H9 (cell line): ENCODE measurements at regions not wholly inside any gene's neighbourhood (a gene's known extent, or its start where the extent isn't known, plus 50 kb on each side); places are given as distances from the start of the nearest gene placed in this dataset.

Experiments used
- DNase-seq: peaks from one replicate; pipeline ENCODE4 v3.0.0-alpha.2; 2017
- H2AFZ ChIP-seq: one replicate; pipeline ENCODE4 v1.6.1; 2013; ENCODE audit warnings: mild to moderate bottlenecking, low read length, control low read depth, moderate library complexity
- H2AK5ac ChIP-seq: 2 replicates; pipeline ENCODE4 v1.6.1; 2013; ENCODE audit warnings: low read length, control low read depth, mixed read lengths; ENCODE audit not compliant: insufficient read length
- H2BK120ac ChIP-seq: one replicate; pipeline ENCODE4 v1.6.1; 2013; ENCODE audit warnings: low read depth, mild to moderate bottlenecking, low read length, control low read depth, inconsistent platforms; ENCODE audit not compliant: poor library complexity, severe bottlenecking
- H2BK12ac ChIP-seq: 2 replicates; pipeline ENCODE4 v1.6.1; 2013; ENCODE audit warnings: low read length, control low read depth, mixed read lengths, low read depth; ENCODE audit not compliant: insufficient read length
- H2BK15ac ChIP-seq: 2 replicates; pipeline ENCODE4 v1.6.1; 2013; ENCODE audit warnings: low read depth, low read length, control low read depth
- H2BK20ac ChIP-seq: one replicate; pipeline ENCODE4 v1.6.1; 2013; ENCODE audit warnings: low read depth, mild to moderate bottlenecking, low read length, control low read depth, inconsistent platforms; ENCODE audit not compliant: poor library complexity, severe bottlenecking
- H2BK5ac ChIP-seq: 2 replicates; pipeline ENCODE4 v1.6.1; 2013; ENCODE audit warnings: low read length, control low read depth, mixed read lengths; ENCODE audit not compliant: insufficient read length
- H3K14ac ChIP-seq: 2 replicates; pipeline ENCODE4 v1.6.1; 2013; ENCODE audit warnings: low read length, control low read depth; ENCODE audit not compliant: insufficient read depth
- H3K18ac ChIP-seq: 2 replicates; pipeline ENCODE4 v1.6.1; 2013; ENCODE audit warnings: low read depth, mild to moderate bottlenecking, mixed read lengths, low read length, control low read depth; ENCODE audit not compliant: insufficient read length
- H3K23ac ChIP-seq: 2 replicates; pipeline ENCODE4 v1.6.1; 2013; ENCODE audit warnings: low read length, control low read depth, mixed read lengths, low read depth; ENCODE audit not compliant: insufficient read length
- H3K23me2 ChIP-seq: 2 replicates; pipeline ENCODE4 v1.6.1; 2013; ENCODE audit warnings: low read depth, mild to moderate bottlenecking, mixed read lengths, low read length, control low read depth; ENCODE audit not compliant: insufficient read length, poor library complexity, severe bottlenecking
- H3K27ac ChIP-seq: 2 replicates; pipeline ENCODE4 v1.5.1; 2013; ENCODE audit warnings: low read length, control low read depth, mixed read lengths, low read depth; ENCODE audit not compliant: insufficient read length
- H3K27me3 ChIP-seq: 2 replicates; pipeline ENCODE4 v1.6.1; 2013; ENCODE audit warnings: low read length, control low read depth, inconsistent platforms; ENCODE audit not compliant: insufficient read depth
- H3K4ac ChIP-seq: 2 replicates; pipeline ENCODE4 v1.6.1; 2013; ENCODE audit warnings: low read depth, mild to moderate bottlenecking, control low read depth, inconsistent platforms, low read length, moderate library complexity
- H3K4me1 ChIP-seq: 2 replicates; pipeline ENCODE4 v1.6.1; 2013; ENCODE audit warnings: low read length, control low read depth, inconsistent platforms; ENCODE audit not compliant: insufficient read depth
- H3K4me2 ChIP-seq: 2 replicates; pipeline ENCODE4 v1.6.1; 2013; ENCODE audit warnings: low read length, control low read depth, mixed read lengths; ENCODE audit not compliant: insufficient read length, insufficient read depth
- H3K56ac ChIP-seq: 2 replicates; pipeline ENCODE4 v1.6.1; 2013; ENCODE audit warnings: low read depth, mild to moderate bottlenecking, mixed read lengths, low read length, control low read depth; ENCODE audit not compliant: insufficient read length
- H3K79me1 ChIP-seq: 2 replicates; pipeline ENCODE4 v1.6.1; 2013; ENCODE audit warnings: low read depth, mild to moderate bottlenecking, moderate library complexity, low read length, control low read depth, inconsistent platforms; ENCODE audit not compliant: insufficient read depth, poor library complexity, severe bottlenecking
- H3K79me2 ChIP-seq: 2 replicates; pipeline ENCODE4 v1.6.1; 2013; ENCODE audit warnings: low read length, control low read depth, inconsistent platforms; ENCODE audit not compliant: insufficient read depth
- H3K9ac ChIP-seq: 2 replicates; pipeline ENCODE4 v1.6.1; 2013; ENCODE audit warnings: low read length, control low read depth, mixed read lengths; ENCODE audit not compliant: insufficient read length; ENCODE audit errors: extremely low read depth
- H3K9me3 ChIP-seq: one replicate; pipeline ENCODE4 v1.6.1; 2013; ENCODE audit warnings: low read depth, low read length, inconsistent platforms; ENCODE audit not compliant: control insufficient read depth
- H3T11ph ChIP-seq: one replicate; pipeline ENCODE4 v1.6.1; 2013; ENCODE audit warnings: mild to moderate bottlenecking, low read length, control low read depth, inconsistent platforms
- H4K20me1 ChIP-seq: one replicate; pipeline ENCODE4 v1.6.1; 2013; ENCODE audit not compliant: control insufficient read depth, insufficient read length, insufficient read depth
- H4K5ac ChIP-seq: 2 replicates; pipeline ENCODE4 v1.6.1; 2013; ENCODE audit warnings: low read depth, mild to moderate bottlenecking, mixed read lengths, low read length, control low read depth; ENCODE audit not compliant: insufficient read length
- H4K8ac ChIP-seq: replicated peaks from 2 replicates; pipeline ENCODE4 v1.6.1; 2013; ENCODE audit warnings: low read length, control low read depth, mixed read lengths, low read depth; ENCODE audit not compliant: insufficient read length
- H4K91ac ChIP-seq: 2 replicates; pipeline ENCODE4 v1.6.1; 2013; ENCODE audit warnings: low read depth, mild to moderate bottlenecking, moderate library complexity, mixed read lengths, low read length, control low read depth; ENCODE audit not compliant: insufficient read length
- H3K27ac Mint-ChIP-seq, 3 experiments: 2 replicates in 2 of 3; 3 replicates in 1 of 3; pipeline ENCODE4 v1.8.0; 2020 to 2021; ENCODE audit warnings: mixed read lengths in 3 of 3, mild to moderate bottlenecking in 1 of 3, moderate library complexity in 1 of 3
- H3K27me3 Mint-ChIP-seq: 2 replicates; pipeline ENCODE4 v1.8.0; 2021; ENCODE audit warnings: low read depth, mild to moderate bottlenecking, moderate library complexity, mixed read lengths
- H3K36me3 Mint-ChIP-seq, 3 experiments: 2 replicates in 2 of 3; 3 replicates in 1 of 3; pipeline ENCODE4 v1.8.0; 2020 to 2021; ENCODE audit warnings: low read depth in 3 of 3, mixed read lengths in 3 of 3; ENCODE audit not compliant: insufficient read depth in 1 of 3
- H3K4me1 Mint-ChIP-seq, 2 experiments: 2 replicates each; pipeline ENCODE4 v1.8.0; 2020; ENCODE audit warnings: mixed read lengths in 2 of 2
- H3K4me3 Mint-ChIP-seq, 2 experiments: 2 replicates in 1 of 2; 3 replicates in 1 of 2; pipeline ENCODE4 v1.8.0; 2020 to 2021; ENCODE audit warnings: mild to moderate bottlenecking in 2 of 2, mixed read lengths in 2 of 2, moderate library complexity in 1 of 2
- H3K9me3 Mint-ChIP-seq, 2 experiments: 2 replicates in 1 of 2; 3 replicates in 1 of 2; pipeline ENCODE4 v1.8.0; 2020; ENCODE audit warnings: mild to moderate bottlenecking in 2 of 2, mixed read lengths in 2 of 2, moderate library complexity in 1 of 2
- CTCF ChIP-seq: fragments of 200-600 bp; sonication (generic); conservative IDR thresholded peaks from 3 replicates; pipeline ENCODE4 v1.8.0; 2021; ENCODE audit warnings: antibody characterized with exemption, mild to moderate bottlenecking
- WGBS: extraction: QIAGEN DNeasy Blood & Tissue Kit; methylation state at CpG from one replicate; pipeline ENCODE4 v1.1.7; 2013; ENCODE audit warnings: missing lambda C conversion rate, low lambda C conversion rate, mixed read lengths; ENCODE audit not compliant: insufficient read length; ENCODE audit errors: extremely low coverage; 5-methylcytosine and 5-hydroxymethylcytosine counted together

GRCh38 chr4:123802082-123802645 lies 405.6 kb downstream of the SPRY1 start:
- DNase-seq: no peak
- Histone ChIP-seq H2BK20ac (no peak overlapping the region), H3K79me2 (no peaks in the 10 kb centered on the region), H2BK5ac (no peak overlapping the region), H3K27me3 (no peaks in the 10 kb centered on the region), H2BK15ac (no peak overlapping the region), H3K4me1 (no peaks in the 10 kb centered on the region), H2AK5ac (no peak overlapping the region), H3T11ph (no peak overlapping the region), H3K4me2 (no peak overlapping the region), H3K23me2 (no peaks in the 10 kb centered on the region), H3K14ac (no peak overlapping the region), H3K9ac (no peak overlapping the region), H4K8ac (no peak overlapping the region), H3K18ac (no peak overlapping the region), H3K79me1 (no peaks in the 10 kb centered on the region), H3K4ac (no peak overlapping the region), H3K23ac (no peak overlapping the region), H2AFZ (no peak overlapping the region), H2BK120ac (no peak overlapping the region), H3K9me3 (no peaks in the 10 kb centered on the region), H3K27ac (no peak overlapping the region), H2BK12ac (no peak overlapping the region), H4K5ac (no peak overlapping the region), H4K20me1 (no peaks in the 10 kb centered on the region), H4K91ac (no peak overlapping the region), H3K56ac (no peak overlapping the region)
- TF ChIP-seq CTCF: no peak
- Mint-ChIP-seq H3K36me3 (peaks cover 11 to 22% (median 17%) of the 10 kb centered on the region in 3 experiments), H3K4me1 (peaks cover 5 to 6% of the 10 kb centered on the region in 2 experiments), H3K27me3 (no peaks in the 10 kb centered on the region), H3K9me3 (peaks cover 17 to 23% of the 10 kb centered on the region in 2 experiments), H3K4me3 (no peak overlapping the region), H3K27ac (no peak overlapping the region)
- no CpG with 5 or more reads among the region's 4 CpGs for WGBS
